GM21619 (cell line): ENCODE measurements at regions not wholly inside any gene's neighbourhood (a gene's known extent, or its start where the extent isn't known, plus 50 kb on each side); places are given as distances from the start of the nearest gene placed in this dataset.
"Not testable (repeated sequence)": the region's sequence is repeated elsewhere in the genome, so short reads cannot be mapped to it uniquely, and the experiment has no call there.

Experiments
- ATAC-seq: cut with Tn5 transposase; IDR thresholded peaks from one replicate; pipeline ENCODE4 v1.9.1; 2021; ENCODE audit not compliant: unreplicated experiment

- ATAC-seq = no peak
Observed at GRCh38 chr10:81708929-81709328, 166.1 kb upstream of the NRG3 start.

GRCh38 chr10:81722399-81722798 is 152.6 kb upstream of the NRG3 start:
- ATAC-seq = no peak

DNA sequence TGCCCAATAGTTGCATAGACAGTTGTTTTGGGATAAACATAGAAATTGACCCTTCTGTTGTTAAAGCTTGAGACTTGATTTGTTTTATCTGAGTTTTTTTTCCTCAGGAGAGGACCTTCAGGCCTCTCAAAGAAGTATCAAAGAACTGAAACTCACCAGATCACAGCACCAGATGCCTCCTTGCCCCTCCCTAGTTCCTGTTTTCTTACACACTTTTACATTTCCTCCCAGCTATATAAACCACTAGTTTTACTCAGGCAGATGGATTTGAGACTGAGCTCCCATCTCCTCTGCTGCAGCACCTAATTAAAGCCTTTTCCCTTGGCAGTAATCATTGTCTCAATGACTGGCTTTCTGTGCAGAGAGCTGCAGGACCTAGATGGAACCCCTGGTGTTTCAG is 150.6 kb upstream of the NRG3 start:
- no peak for ATAC-seq

DNA sequence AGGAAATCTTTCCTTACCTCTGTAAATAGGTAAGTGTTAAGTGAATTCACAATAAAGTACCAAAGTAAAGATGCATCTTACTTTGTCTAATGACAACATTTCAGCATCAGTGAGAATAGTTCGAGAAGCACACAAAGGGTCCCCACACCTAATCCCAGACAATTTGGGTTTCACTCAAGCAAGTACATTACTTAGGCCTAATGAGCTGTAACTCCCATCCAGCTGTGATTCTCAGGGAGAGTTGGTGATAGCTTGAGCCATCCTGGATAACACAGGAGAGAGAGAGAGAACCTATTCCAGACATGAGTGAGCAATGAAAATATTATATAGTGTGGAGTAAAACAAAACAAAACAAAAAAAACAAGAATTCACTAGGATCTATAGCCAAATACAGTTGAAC is 149.1 kb upstream of the NRG3 start:
- no peak for ATAC-seq

DNA sequence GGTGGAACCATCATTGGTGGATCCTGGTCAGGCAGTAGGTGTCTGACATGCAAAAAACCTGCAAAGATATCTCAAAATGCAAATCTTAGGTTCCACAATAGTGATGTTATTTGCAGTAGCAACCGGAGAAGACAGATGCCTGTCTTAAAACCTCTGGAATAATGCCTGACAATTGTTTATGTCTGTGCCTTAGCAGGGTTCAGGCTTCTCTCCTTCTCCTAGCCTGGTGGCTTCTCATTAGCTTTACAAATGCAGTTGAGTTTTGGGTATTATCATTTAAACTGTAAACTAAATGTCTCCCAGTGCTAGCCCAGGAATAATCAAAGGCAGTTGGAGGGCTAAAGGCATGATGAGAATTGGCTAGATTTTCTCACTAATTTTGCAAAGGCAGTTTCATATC is 146.3 kb upstream of the NRG3 start:
- no peak for ATAC-seq

DNA sequence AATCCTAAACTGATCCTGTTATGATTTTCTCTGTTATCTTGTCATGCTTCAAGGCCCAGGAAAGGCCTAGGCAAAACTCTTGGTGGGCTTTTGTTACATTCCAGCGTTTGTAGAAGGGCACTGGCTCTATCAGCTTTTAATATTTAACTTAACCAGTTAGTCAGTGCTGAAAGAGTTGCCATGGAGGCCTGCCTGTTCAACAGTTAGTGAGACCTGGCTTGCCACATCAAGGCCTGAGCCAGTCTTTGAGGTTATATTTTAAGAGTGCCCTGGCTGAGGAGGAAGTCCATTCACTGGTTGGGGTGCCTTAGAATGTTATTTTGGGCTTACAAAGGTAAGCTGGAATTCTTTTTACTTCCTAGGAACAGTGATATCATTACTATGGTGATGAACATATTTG is 144.1 kb upstream of the NRG3 start:
- ATAC-seq = no peak

- no peak for ATAC-seq
Observed at GRCh38 chr10:81733542-81733941, 141.5 kb upstream of the NRG3 start.

DNA sequence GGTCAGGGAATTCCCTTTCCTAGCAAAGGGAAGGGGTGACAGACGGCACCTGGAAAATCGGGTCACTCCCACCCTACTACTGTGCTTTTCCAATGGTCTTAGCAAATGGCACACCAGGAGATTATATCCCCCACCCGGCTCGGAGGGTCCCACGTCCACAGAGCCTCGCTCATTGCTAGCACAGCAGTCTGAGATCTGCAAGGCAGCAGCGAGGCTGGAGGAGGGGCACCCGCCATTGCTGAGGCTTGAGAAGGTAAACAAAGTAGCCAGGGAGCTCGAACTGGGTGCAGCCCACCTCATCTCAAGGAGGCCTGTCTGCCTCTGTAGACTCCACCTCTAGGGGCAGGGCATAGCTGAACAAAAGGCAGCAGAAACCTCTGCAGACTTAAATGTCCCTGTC is 139.8 kb upstream of the NRG3 start:
- not testable (repeated sequence) for ATAC-seq

DNA sequence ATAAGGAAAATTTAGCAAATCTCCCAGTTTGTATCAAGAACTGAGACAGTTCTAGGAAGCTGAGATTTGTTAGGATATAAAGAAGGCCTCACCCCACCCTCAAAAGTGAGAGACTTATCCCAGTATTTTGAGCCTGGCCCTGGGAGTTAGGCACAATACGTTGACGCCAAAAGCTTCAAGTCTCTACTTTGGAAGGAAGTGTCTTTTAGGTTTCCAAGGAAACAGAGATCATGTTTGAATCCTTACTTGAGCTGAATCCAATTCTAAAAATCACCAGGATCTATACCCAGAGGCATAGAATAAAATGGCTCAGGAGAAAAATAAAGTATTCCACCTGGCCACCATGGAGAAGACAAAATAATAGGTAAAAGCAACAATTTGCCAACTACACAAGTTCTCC is 115.9 kb upstream of the NRG3 start:
- no peak for ATAC-seq

DNA sequence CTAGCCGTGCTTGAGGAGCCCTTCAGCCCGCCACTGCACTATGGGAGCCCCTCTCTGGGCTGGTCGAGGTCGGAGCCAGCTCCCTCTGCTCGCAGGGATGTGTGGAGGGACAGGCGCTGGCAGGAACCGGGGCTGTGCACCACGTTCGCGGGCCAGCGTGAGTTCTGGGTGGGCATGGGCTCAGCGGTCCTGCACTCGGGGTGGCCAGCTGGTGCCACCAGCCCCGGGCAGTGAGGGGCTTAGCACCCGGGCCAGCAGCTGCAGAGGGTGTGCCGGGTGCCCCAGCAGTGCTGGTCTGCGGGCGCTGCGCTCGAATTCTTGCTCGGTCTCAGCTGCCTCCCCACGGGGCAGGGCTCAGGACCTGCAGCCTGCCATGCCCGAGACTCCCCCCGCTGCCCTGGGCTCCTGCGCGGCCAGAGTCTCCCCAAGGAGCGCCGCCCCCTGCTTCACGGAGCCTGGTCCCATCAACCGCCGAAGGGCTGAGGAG is 90.8 kb upstream of the NRG3 start:
- ATAC-seq = no peak

- no peak for ATAC-seq
Observed at GRCh38 chr10:81792729-81793128, 82.3 kb upstream of the NRG3 start.

- no peak for ATAC-seq
Observed at GRCh38 chr10:81806842-81807241, 68.2 kb upstream of the NRG3 start.

DNA sequence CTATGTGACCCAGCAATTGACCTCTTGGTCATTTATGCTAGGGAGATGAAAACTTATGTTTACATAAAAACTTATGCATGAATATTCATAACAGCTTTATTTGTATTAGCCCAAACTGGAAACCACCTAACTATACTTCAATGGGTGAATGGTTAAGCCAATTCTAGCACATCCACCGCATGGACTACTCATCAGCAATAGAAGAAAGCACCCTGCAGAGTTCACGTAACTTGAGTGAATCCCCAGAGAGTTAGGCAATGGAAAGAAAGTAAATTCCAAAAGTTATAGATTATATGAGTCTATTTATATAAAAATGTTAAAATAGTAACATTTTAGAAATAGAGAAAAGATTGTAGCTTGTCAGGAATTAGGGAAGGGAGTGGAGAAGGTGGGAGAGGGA is 60.2 kb upstream of the NRG3 start:
- ATAC-seq = no peak

- ATAC-seq = no peak
Observed at GRCh38 chr10:81817596-81818170, 57.3 kb upstream of the NRG3 start.

- no peak for ATAC-seq
Observed at GRCh38 chr10:81820418-81820817, 54.6 kb upstream of the NRG3 start.
